ENCODE measurements at regions not wholly inside any gene's neighbourhood (a gene's known extent, or its start where the extent isn't known, plus 50 kb on each side); places are given as distances from the start of the nearest gene placed in this dataset.

GRCh38 chr3:5304188-5304587 is 116.7 kb downstream of the EDEM1 start:
- Histone ChIP-seq H3K27ac (ENCODE audit: low read depth, low read length) (no peak overlapping the region), H3K27me3 (ENCODE audit: control insufficient read depth, insufficient read depth, low read length) (no peaks in the 10 kb centered on the region), H3K9ac (ENCODE audit: low read length) (no peak overlapping the region), H3K9me3 (ENCODE audit: control insufficient read depth, insufficient read depth, low read depth, low read length) (no peaks in the 10 kb centered on the region), H3K4me3 (ENCODE audit: low read depth, low read length) (no peak overlapping the region), H3K36me3 (ENCODE audit: control insufficient read depth, insufficient read depth, low read length) (no peaks in the 10 kb centered on the region), H3K4me1 (ENCODE audit: control insufficient read depth, insufficient read depth, low read length) (no peaks in the 10 kb centered on the region)

GRCh38 chr3:5304789-5305683 is 117.5 kb downstream of the EDEM1 start:
- no peaks in the 10 kb centered on the region for H3K4me1 ChIP-seq (ENCODE audit: control insufficient read depth, insufficient read depth, low read length)
- H3K27me3 ChIP-seq (ENCODE audit: control insufficient read depth, insufficient read depth, low read length) = no peaks in the 10 kb centered on the region
- no peak overlapping the region for H3K4me3 ChIP-seq (ENCODE audit: low read depth, low read length)
- no peak overlapping the region for H3K27ac ChIP-seq (ENCODE audit: low read depth, low read length)
- H3K9ac ChIP-seq (ENCODE audit: low read length) = no peak overlapping the region
- no peaks in the 10 kb centered on the region for H3K36me3 ChIP-seq (ENCODE audit: control insufficient read depth, insufficient read depth, low read length)
- no peaks in the 10 kb centered on the region for H3K9me3 ChIP-seq (ENCODE audit: control insufficient read depth, insufficient read depth, low read depth, low read length)

- no peaks in the 10 kb centered on the region for H3K36me3 ChIP-seq (ENCODE audit: control insufficient read depth, insufficient read depth, low read length)
- no peaks in the 10 kb centered on the region for H3K9me3 ChIP-seq (ENCODE audit: control insufficient read depth, insufficient read depth, low read depth, low read length)
- no peak overlapping the region for H3K4me3 ChIP-seq (ENCODE audit: low read depth, low read length)
- H3K9ac ChIP-seq (ENCODE audit: low read length) = no peak overlapping the region
- no peaks in the 10 kb centered on the region for H3K4me1 ChIP-seq (ENCODE audit: control insufficient read depth, insufficient read depth, low read length)
- H3K27ac ChIP-seq (ENCODE audit: low read depth, low read length) = no peak overlapping the region
- no peaks in the 10 kb centered on the region for H3K27me3 ChIP-seq (ENCODE audit: control insufficient read depth, insufficient read depth, low read length)
These were observed 118.1 kb downstream of the EDEM1 start for GRCh38 chr3:5305684-5305989.

GRCh38 chr3:5309171-5309570 is 121.7 kb downstream of the EDEM1 start:
- no peak overlapping the region for H3K27ac ChIP-seq (ENCODE audit: low read depth, low read length)
- H3K4me3 ChIP-seq (ENCODE audit: low read depth, low read length) = no peak overlapping the region
- H3K9ac ChIP-seq (ENCODE audit: low read length) = no peak overlapping the region
- H3K4me1 ChIP-seq (ENCODE audit: control insufficient read depth, insufficient read depth, low read length) = no peaks in the 10 kb centered on the region
- H3K36me3 ChIP-seq (ENCODE audit: control insufficient read depth, insufficient read depth, low read length) = no peaks in the 10 kb centered on the region
- no peaks in the 10 kb centered on the region for H3K9me3 ChIP-seq (ENCODE audit: control insufficient read depth, insufficient read depth, low read depth, low read length)
- H3K27me3 ChIP-seq (ENCODE audit: control insufficient read depth, insufficient read depth, low read length) = no peaks in the 10 kb centered on the region

GRCh38 chr3:5309602-5310001 is 122.1 kb downstream of the EDEM1 start:
- Histone ChIP-seq H3K9ac (ENCODE audit: low read length) (no peak overlapping the region), H3K4me1 (ENCODE audit: control insufficient read depth, insufficient read depth, low read length) (no peaks in the 10 kb centered on the region), H3K4me3 (ENCODE audit: low read depth, low read length) (no peak overlapping the region), H3K27ac (ENCODE audit: low read depth, low read length) (no peak overlapping the region), H3K9me3 (ENCODE audit: control insufficient read depth, insufficient read depth, low read depth, low read length) (no peaks in the 10 kb centered on the region), H3K27me3 (ENCODE audit: control insufficient read depth, insufficient read depth, low read length) (no peaks in the 10 kb centered on the region), H3K36me3 (ENCODE audit: control insufficient read depth, insufficient read depth, low read length) (no peaks in the 10 kb centered on the region)

- no peak overlapping the region for H3K4me3 ChIP-seq (ENCODE audit: low read depth, low read length)
- no peaks in the 10 kb centered on the region for H3K9me3 ChIP-seq (ENCODE audit: control insufficient read depth, insufficient read depth, low read depth, low read length)
- H3K27me3 ChIP-seq (ENCODE audit: control insufficient read depth, insufficient read depth, low read length) = no peaks in the 10 kb centered on the region
These were observed 123.0 kb downstream of the EDEM1 start for GRCh38 chr3:5310509-5310908.

DNA sequence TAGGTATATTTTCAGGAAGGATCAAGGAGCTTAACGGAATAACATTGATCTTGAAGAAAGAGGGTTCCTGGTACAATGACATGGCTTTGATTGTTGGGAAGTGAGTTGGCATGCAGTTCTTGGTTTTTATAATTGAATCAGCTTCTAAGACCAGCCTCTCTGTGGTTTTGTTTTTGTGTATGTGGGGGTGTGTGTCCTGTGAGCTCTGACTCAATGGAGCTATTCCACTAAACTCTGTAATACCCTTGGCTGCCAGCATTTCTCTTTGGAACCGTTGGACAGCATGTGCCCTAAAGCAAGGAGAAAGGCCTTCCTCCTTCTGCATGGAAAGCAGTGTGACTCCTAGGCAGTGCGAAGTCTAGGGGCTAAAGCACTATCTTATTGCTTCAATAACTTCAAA is 124.8 kb downstream of the EDEM1 start:
- H3K36me3 ChIP-seq (ENCODE audit: control insufficient read depth, insufficient read depth, low read length) = no peaks in the 10 kb centered on the region

More at GRCh38 chr3:5310509-5310908, 123.0 kb downstream of the EDEM1 start:
- Histone ChIP-seq H3K4me1 (ENCODE audit: control insufficient read depth, insufficient read depth, low read length) (no peaks in the 10 kb centered on the region), H3K27ac (ENCODE audit: low read depth, low read length) (no peak overlapping the region), H3K9ac (ENCODE audit: low read length) (no peak overlapping the region), H3K36me3 (ENCODE audit: control insufficient read depth, insufficient read depth, low read length) (no peaks in the 10 kb centered on the region)

DNA sequence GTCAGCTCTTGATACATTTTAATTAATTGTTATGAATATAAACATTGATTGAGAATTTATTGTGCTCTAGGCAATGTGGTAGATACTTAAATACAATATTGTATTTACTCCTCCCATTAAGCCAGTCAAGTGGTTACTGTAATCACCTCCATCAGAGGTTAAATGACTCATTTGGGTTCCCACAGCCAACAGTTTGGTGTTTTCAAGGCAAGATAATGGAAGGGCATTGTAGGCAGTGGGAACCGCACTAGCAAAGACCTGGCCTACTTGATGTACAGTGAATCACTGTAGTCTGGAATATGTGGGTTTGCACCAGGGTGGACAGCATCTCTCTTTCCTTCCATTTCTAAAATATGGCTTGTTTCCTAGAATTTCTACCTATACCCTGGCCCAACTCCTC is 127.4 kb downstream of the EDEM1 start:
- H3K4me1 ChIP-seq (ENCODE audit: control insufficient read depth, insufficient read depth, low read length) = no peaks in the 10 kb centered on the region
- no peak overlapping the region for H3K9ac ChIP-seq (ENCODE audit: low read length)
- no peak overlapping the region for H3K4me3 ChIP-seq (ENCODE audit: low read depth, low read length)
- no peaks in the 10 kb centered on the region for H3K36me3 ChIP-seq (ENCODE audit: control insufficient read depth, insufficient read depth, low read length)
- H3K27me3 ChIP-seq (ENCODE audit: control insufficient read depth, insufficient read depth, low read length) = no peaks in the 10 kb centered on the region
- H3K9me3 ChIP-seq (ENCODE audit: control insufficient read depth, insufficient read depth, low read depth, low read length) = no peaks in the 10 kb centered on the region
- H3K27ac ChIP-seq (ENCODE audit: low read depth, low read length) = no peak overlapping the region

More for the DNA sequence above, 124.8 kb downstream of the EDEM1 start:
- Histone ChIP-seq H3K27ac (ENCODE audit: low read depth, low read length) (no peak overlapping the region), H3K4me3 (ENCODE audit: low read depth, low read length) (no peak overlapping the region), H3K9me3 (ENCODE audit: control insufficient read depth, insufficient read depth, low read depth, low read length) (no peaks in the 10 kb centered on the region), H3K4me1 (ENCODE audit: control insufficient read depth, insufficient read depth, low read length) (no peaks in the 10 kb centered on the region), H3K27me3 (ENCODE audit: control insufficient read depth, insufficient read depth, low read length) (no peaks in the 10 kb centered on the region), H3K9ac (ENCODE audit: low read length) (no peak overlapping the region)

DNA sequence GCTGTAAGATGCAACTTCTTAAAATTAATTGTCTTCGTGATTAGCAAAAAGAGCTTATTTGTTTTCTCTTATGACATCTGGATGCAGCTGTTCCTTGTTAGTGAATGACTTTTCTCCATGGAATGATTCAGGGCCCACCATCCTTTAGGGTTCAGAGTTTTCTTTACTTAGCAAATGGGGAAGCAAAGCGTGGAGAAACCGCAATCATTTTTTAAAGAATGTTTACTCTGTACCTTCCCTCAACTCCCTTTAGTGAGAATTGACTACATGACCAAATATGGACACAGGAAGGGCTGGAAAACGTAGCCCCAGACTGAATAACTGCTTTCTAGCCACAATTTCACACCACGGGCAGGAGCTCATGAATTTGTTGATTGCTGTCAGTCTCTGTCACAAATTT is 130.1 kb downstream of the EDEM1 start:
- no peak overlapping the region for H3K27ac ChIP-seq (ENCODE audit: low read depth, low read length)
- no peaks in the 10 kb centered on the region for H3K27me3 ChIP-seq (ENCODE audit: control insufficient read depth, insufficient read depth, low read length)
- no peak overlapping the region for H3K4me3 ChIP-seq (ENCODE audit: low read depth, low read length)
- H3K9ac ChIP-seq (ENCODE audit: low read length) = no peak overlapping the region
- no peaks in the 10 kb centered on the region for H3K9me3 ChIP-seq (ENCODE audit: control insufficient read depth, insufficient read depth, low read depth, low read length)
- H3K4me1 ChIP-seq (ENCODE audit: control insufficient read depth, insufficient read depth, low read length) = no peaks in the 10 kb centered on the region
- no peaks in the 10 kb centered on the region for H3K36me3 ChIP-seq (ENCODE audit: control insufficient read depth, insufficient read depth, low read length)

- Histone ChIP-seq H3K36me3 (ENCODE audit: control insufficient read depth, insufficient read depth, low read length) (no peaks in the 10 kb centered on the region), H3K4me3 (ENCODE audit: low read depth, low read length) (no peak overlapping the region), H3K4me1 (ENCODE audit: control insufficient read depth, insufficient read depth, low read length) (no peaks in the 10 kb centered on the region)
These were observed 131.9 kb downstream of the EDEM1 start for GRCh38 chr3:5319454-5319853.

DNA sequence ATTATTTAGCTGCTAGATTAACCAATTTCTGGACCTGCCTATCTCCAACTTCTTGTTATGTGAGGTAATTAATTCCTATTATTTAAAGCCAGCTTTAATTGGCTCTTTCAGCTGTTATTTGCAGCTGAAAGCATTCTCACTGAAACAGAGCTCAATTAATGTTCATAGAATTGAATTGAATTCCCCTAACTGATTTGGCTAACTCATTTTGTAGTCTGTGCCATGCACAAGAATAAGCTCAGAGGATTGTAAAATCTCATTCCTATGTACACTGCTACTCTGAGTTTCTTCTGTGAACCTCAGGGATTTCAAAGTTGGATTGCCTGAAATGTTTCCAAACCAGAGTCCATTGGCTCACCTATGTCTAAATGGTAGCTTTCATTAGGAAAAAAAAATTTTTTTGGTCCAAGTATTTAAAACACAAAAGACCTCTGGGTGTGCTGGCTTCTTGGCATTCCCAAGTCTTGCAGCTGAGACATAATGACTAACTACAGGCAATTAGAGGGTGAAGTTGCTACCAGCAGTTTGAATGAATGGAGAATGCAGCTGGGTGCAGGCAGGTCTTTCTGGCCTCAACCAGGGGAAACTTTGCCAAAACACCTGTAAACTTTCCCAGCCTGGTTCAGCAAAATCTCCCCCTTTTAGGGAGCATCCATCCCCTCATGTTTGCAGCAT is 134.3 kb downstream of the EDEM1 start:
- no peak overlapping the region for H3K9ac ChIP-seq (ENCODE audit: low read length)
- no peaks in the 10 kb centered on the region for H3K4me1 ChIP-seq (ENCODE audit: control insufficient read depth, insufficient read depth, low read length)
- no peak overlapping the region for H3K27ac ChIP-seq (ENCODE audit: low read depth, low read length)
- H3K9me3 ChIP-seq (ENCODE audit: control insufficient read depth, insufficient read depth, low read depth, low read length) = no peaks in the 10 kb centered on the region
- no peaks in the 10 kb centered on the region for H3K27me3 ChIP-seq (ENCODE audit: control insufficient read depth, insufficient read depth, low read length)
- H3K4me3 ChIP-seq (ENCODE audit: low read depth, low read length) = no peak overlapping the region
- H3K36me3 ChIP-seq (ENCODE audit: control insufficient read depth, insufficient read depth, low read length) = no peaks in the 10 kb centered on the region

More at GRCh38 chr3:5319454-5319853, 131.9 kb downstream of the EDEM1 start:
- H3K27ac ChIP-seq (ENCODE audit: low read depth, low read length) = no peak overlapping the region
- no peaks in the 10 kb centered on the region for H3K27me3 ChIP-seq (ENCODE audit: control insufficient read depth, insufficient read depth, low read length)
- H3K9ac ChIP-seq (ENCODE audit: low read length) = no peak overlapping the region
- H3K9me3 ChIP-seq (ENCODE audit: control insufficient read depth, insufficient read depth, low read depth, low read length) = no peaks in the 10 kb centered on the region
